HCT116 (cell line): ENCODE measurements at regions not wholly inside any gene's neighbourhood (a gene's known extent, or its start where the extent isn't known, plus 50 kb on each side); places are given as distances from the start of the nearest gene placed in this dataset.

ENCODE experiments used
- ATAC-seq: fragments of 200-7000 bp; cut with Tn5 transposase; 2 replicates; pipeline ENCODE4 v1.9.1; 2020; ENCODE audit warnings: mild to moderate bottlenecking, moderate library complexity
- BruUV-seq: library from RNA; stranded (reverse); fragments of 400-500 nt; replicated peaks from 2 replicates; lab custom pipeline; 2021; lab: Mats Ljungman, UMichigan
- CTCF ChIA-PET: fragments of 300-600 bp; sonication (Branson Sonifier 250); formaldehyde crosslinking; loops from one replicate; lab custom pipeline; 2021; ENCODE audit warnings: antibody characterized with exemption; lab: Charles Lee
- POLR2A ChIA-PET: fragments of 300-600, 350-600 bp; sonication (Branson Sonifier 250); formaldehyde crosslinking; loops from one replicate; lab custom pipeline; 2021; ENCODE audit warnings: antibody characterized with exemption; lab: Charles Lee
- RAD21 ChIA-PET, 2 experiments: fragments of 300-600 bp; sonication (Branson Sonifier 250); formaldehyde crosslinking; loops; one replicate each; lab custom pipeline; 2023; ENCODE audit warnings: low total read pairs in 2 of 2; ENCODE audit not compliant: uncharacterized antibody in 2 of 2, unreplicated experiment in 2 of 2, low non-redundant PET in 1 of 2; lab: Charles Lee
- DNase-seq: peaks from one replicate; pipeline ENCODE4 v3.0.0-alpha.2; 2010; ENCODE audit warnings: low read depth, low spot score
- H2AFZ ChIP-seq: fragments of 200-600 bp; shearing (Covaris generic), sonication (generic); 2 replicates; pipeline ENCODE4 v1.6.1; 2017; ENCODE audit warnings: low read depth, mixed run types, mixed read lengths, antibody characterized with exemption, low read length; ENCODE audit not compliant: poor library complexity, severe bottlenecking
- H3K27ac ChIP-seq: 2 replicates; pipeline ENCODE4 v1.5.1; 2012; ENCODE audit warnings: low read depth, low read length
- H3K27me3 ChIP-seq: fragments of 200-600 bp; sonication (generic); 2 replicates; pipeline ENCODE4 v1.6.1; 2016; ENCODE audit warnings: mixed run types, low read length, mixed read lengths; ENCODE audit not compliant: insufficient read depth
- H3K36me3 ChIP-seq, 2 experiments: fragments of 200-500 bp in 1 of 2; fragments of 200-600 bp in 1 of 2; sonication (Bioruptor generic) in 1 of 2; sonication (generic) in 1 of 2; 2 replicates each; pipeline versions ENCODE4 v1.5.1 to v1.6.1; 2014 to 2016; ENCODE audit warnings: low read length in 2 of 2, inconsistent platforms in 1 of 2, mixed read lengths in 1 of 2, mixed run types in 1 of 2; ENCODE audit not compliant: insufficient read depth in 2 of 2, control insufficient read depth in 1 of 2
- H3K4me1 ChIP-seq, 2 experiments: fragments of 200-600 bp in 1 of 2; sonication (generic) in 1 of 2; 2 replicates each; pipeline versions ENCODE4 v1.5.1 to v1.6.1; 2012 to 2017; ENCODE audit warnings: low read length in 2 of 2, inconsistent platforms in 1 of 2, mild to moderate bottlenecking in 1 of 2, mixed read lengths in 1 of 2, mixed run types in 1 of 2, moderate library complexity in 1 of 2; ENCODE audit not compliant: insufficient read depth in 2 of 2, control insufficient read depth in 1 of 2
- H3K4me2 ChIP-seq: fragments of 200-600 bp; sonication (generic); 2 replicates; pipeline ENCODE4 v1.6.1; 2017; ENCODE audit warnings: mixed run types, low read length, mixed read lengths
- H3K4me3 ChIP-seq, 2 experiments: fragments of 200-600 bp in 1 of 2; sonication (generic) in 1 of 2; replicated peaks in 1 of 2; 2 replicates each; pipeline ENCODE4 v1.5.1; 2011 to 2016; ENCODE audit warnings: low read length in 2 of 2, control low read depth in 1 of 2, low read depth in 1 of 2, mild to moderate bottlenecking in 1 of 2, mixed read lengths in 1 of 2, mixed run types in 1 of 2
- H3K79me2 ChIP-seq: fragments of 200-600 bp; sonication (generic); 2 replicates; pipeline ENCODE4 v1.6.1; 2017; ENCODE audit warnings: mild to moderate bottlenecking, mixed run types, low read length, moderate library complexity, mixed read lengths; ENCODE audit not compliant: insufficient read depth
- H3K9ac ChIP-seq: fragments of 200-600 bp; sonication (generic); 2 replicates; pipeline ENCODE4 v1.6.1; 2016; ENCODE audit warnings: low read length, mixed read lengths
- H3K9me2 ChIP-seq: fragments of 200-600 bp; sonication (generic), shearing (Covaris generic); 2 replicates; pipeline ENCODE4 v1.6.1; 2017; ENCODE audit warnings: mixed run types, mild to moderate bottlenecking, moderate library complexity; ENCODE audit not compliant: insufficient read depth
- H3K9me3 ChIP-seq, 2 experiments: fragments of 200-500 bp in 1 of 2; fragments of 200-600 bp in 1 of 2; sonication (Bioruptor generic) in 1 of 2; sonication (generic) in 1 of 2; 2 replicates each; pipeline ENCODE4 v1.6.1; 2014 to 2017; ENCODE audit warnings: low read length in 2 of 2, mixed read lengths in 2 of 2, inconsistent platforms in 1 of 2, low read depth in 1 of 2, mild to moderate bottlenecking in 1 of 2, mixed run types in 1 of 2, moderate library complexity in 1 of 2; ENCODE audit not compliant: control insufficient read depth in 1 of 2, insufficient read depth in 1 of 2
- H4K20me1 ChIP-seq: fragments of 200-600 bp; sonication (generic), shearing (Covaris generic); 2 replicates; pipeline ENCODE4 v1.6.1; 2017; ENCODE audit warnings: mixed run types, mild to moderate bottlenecking, moderate library complexity; ENCODE audit not compliant: insufficient read depth
- CEBPB ChIP-seq: IDR thresholded peaks from 2 replicates; pipeline ENCODE4 v1.6.1; 2012; ENCODE audit warnings: low read depth
- ELF1 ChIP-seq: IDR thresholded peaks from 2 replicates; pipeline ENCODE4 v1.6.1; 2012; ENCODE audit warnings: low read depth, borderline replicate concordance
- EZH2 ChIP-seq: fragments of 200-600 bp; sonication (generic); IDR thresholded peaks from 2 replicates; pipeline ENCODE4 v1.6.1; 2017; ENCODE audit warnings: antibody characterized with exemption, mixed run types
- FOSL1 ChIP-seq: IDR thresholded peaks from 2 replicates; pipeline ENCODE4 v1.6.1; 2012; ENCODE audit warnings: low read depth
- JUND ChIP-seq: IDR thresholded peaks from 2 replicates; pipeline ENCODE4 v1.6.1; 2012
- POLR2A ChIP-seq: IDR thresholded peaks from 2 replicates; pipeline ENCODE4 v1.7.0; 2011; ENCODE audit warnings: borderline replicate concordance; ENCODE audit not compliant: insufficient read depth, insufficient read length; ENCODE audit errors: extremely low read depth
- POLR2AphosphoS5 ChIP-seq: IDR thresholded peaks from 2 replicates; pipeline ENCODE4 v1.6.1; 2011; ENCODE audit warnings: mild to moderate bottlenecking, low read depth, low read length, moderate library complexity
- RAD21 ChIP-seq: IDR thresholded peaks from 2 replicates; pipeline ENCODE4 v1.6.1; 2012; ENCODE audit warnings: low read depth, mild to moderate bottlenecking
- SIN3A ChIP-seq: IDR thresholded peaks from 2 replicates; pipeline ENCODE4 v1.6.1; 2012; ENCODE audit warnings: low read depth
- SP1 ChIP-seq: IDR thresholded peaks from 2 replicates; pipeline ENCODE4 v1.6.1; 2012; ENCODE audit warnings: low read depth
- SRF ChIP-seq: IDR thresholded peaks from 2 replicates; pipeline ENCODE4 v1.6.1; 2012; ENCODE audit warnings: low read depth
- YY1 ChIP-seq: IDR thresholded peaks from 2 replicates; pipeline ENCODE4 v1.6.1; 2011; ENCODE audit warnings: low read length, low read depth, moderate library complexity, mild to moderate bottlenecking; ENCODE audit not compliant: insufficient replicate concordance; ENCODE audit errors: extremely low read depth
- ZFX ChIP-seq: fragments of 450-650 bp; IDR thresholded peaks from 2 replicates; pipeline ENCODE4 v1.6.1; 2017
- ZNF274 ChIP-seq: fragments of 200-500 bp; sonication (Bioruptor generic); IDR thresholded peaks from 2 replicates; pipeline ENCODE4 v1.6.1; 2014; ENCODE audit warnings: mild to moderate bottlenecking, low read depth, low read length, inconsistent platforms
- intact Hi-C: fragments of 100-400 bp; cut with micrococcal nuclease; formaldehyde crosslinking; loops from 2 replicates; pipeline ENCODE4 v1.10.0; 2022
- TF ChIP-seq, protein P1 (sequence below): IDR thresholded peaks from 2 replicates; pipeline ENCODE4 v1.6.1; 2012; ENCODE audit warnings: low read depth
- TF ChIP-seq, protein P2 (sequence below): IDR thresholded peaks from 2 replicates; pipeline ENCODE4 v1.6.1; 2012
- TF ChIP-seq, protein P3 (sequence below): IDR thresholded peaks from 2 replicates; pipeline ENCODE4 v1.6.1; 2011; ENCODE audit warnings: mild to moderate bottlenecking, low read length, moderate library complexity; ENCODE audit not compliant: insufficient replicate concordance; ENCODE audit errors: extremely low read depth

DNA sequence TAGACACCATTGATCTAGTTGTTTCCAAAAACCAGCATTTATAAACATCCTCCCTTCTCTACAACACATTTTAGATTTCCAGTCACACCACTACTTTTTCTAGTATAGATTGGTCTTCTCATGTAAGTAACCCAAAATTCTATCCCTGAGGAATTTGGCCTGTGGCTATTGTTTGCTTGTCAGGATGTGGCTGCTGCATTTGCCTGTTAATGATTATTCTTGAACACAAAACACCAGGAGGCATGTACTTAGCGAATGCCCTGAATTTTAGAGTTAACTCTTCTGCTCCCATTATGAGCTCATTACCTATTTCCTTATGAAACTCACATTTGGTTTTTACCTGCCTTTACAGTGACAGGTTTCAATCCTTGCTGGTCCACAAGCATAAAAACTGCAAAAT lies 102.0 kb upstream of the FSTL5 start:
- RAD21 ChIA-PET = no interaction called here
- POLR2A ChIA-PET = no interaction called here
- ATAC-seq (no peak), DNase-seq (no peak)
- Histone ChIP-seq H3K9me2 (no peaks in the 10 kb centered on the region), H3K4me2 (no peak overlapping the region), H2AFZ (no peak overlapping the region), H3K79me2 (no peaks in the 10 kb centered on the region), H3K4me3 (no peak overlapping the region), H3K27ac (no peak overlapping the region), H3K9ac (no peak overlapping the region), H4K20me1 (no peaks in the 10 kb centered on the region), H3K9me3 (peaks cover 0 to 5% of the 10 kb centered on the region in 2 experiments; a peak in 1 of 4 replicates), H3K36me3 (no peaks in the 10 kb centered on the region), H3K4me1 (no peaks in the 10 kb centered on the region), H3K27me3 (no peaks in the 10 kb centered on the region)
- intact Hi-C loops = no loop called here
- no TSS peak for BruUV-seq
- TF ChIP-seq ZFX = no peak
- TF ChIP-seq EZH2 = no peak
- no peak for TF ChIP-seq CEBPB
- TF ChIP-seq ELF1 = no peak
- TF ChIP-seq SIN3A = no peak
- CTCF ChIA-PET = no interaction called here

DNA sequence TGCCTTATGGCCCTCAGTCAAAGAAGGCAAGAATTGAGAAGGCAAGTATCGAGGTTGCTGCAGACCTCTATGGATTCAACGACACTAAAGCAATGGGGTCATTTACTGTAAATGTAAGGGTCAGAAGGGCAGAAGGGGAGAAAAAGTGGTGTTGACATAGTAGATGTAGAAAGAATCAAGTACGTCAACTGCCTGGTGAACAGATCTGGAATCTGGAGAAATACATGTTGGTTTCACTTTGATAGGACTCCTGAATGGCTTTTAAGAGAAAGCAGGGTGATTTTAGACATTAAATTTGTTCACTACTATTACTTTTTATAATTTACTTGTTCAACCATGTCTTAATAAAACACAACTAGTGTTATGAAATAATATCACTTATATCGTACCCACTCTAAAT lies 81.3 kb upstream of the FSTL5 start:
- H3K27me3 ChIP-seq = no peaks in the 10 kb centered on the region
- intact Hi-C loops = no loop called here
- POLR2A ChIA-PET = no interaction called here
- H3K27ac ChIP-seq = no peak overlapping the region
- TF ChIP-seq POLR2AphosphoS5 (no peak), SIN3A (no peak), SRF (no peak), JUND (no peak), POLR2A (no peak), CEBPB (no peak), ELF1 (no peak), ZNF274 (no peak), SP1 (no peak), EZH2 (no peak), RAD21 (no peak), ZFX (no peak), YY1 (no peak), FOSL1 (no peak)
- TF ChIP-seq, protein P1, sequence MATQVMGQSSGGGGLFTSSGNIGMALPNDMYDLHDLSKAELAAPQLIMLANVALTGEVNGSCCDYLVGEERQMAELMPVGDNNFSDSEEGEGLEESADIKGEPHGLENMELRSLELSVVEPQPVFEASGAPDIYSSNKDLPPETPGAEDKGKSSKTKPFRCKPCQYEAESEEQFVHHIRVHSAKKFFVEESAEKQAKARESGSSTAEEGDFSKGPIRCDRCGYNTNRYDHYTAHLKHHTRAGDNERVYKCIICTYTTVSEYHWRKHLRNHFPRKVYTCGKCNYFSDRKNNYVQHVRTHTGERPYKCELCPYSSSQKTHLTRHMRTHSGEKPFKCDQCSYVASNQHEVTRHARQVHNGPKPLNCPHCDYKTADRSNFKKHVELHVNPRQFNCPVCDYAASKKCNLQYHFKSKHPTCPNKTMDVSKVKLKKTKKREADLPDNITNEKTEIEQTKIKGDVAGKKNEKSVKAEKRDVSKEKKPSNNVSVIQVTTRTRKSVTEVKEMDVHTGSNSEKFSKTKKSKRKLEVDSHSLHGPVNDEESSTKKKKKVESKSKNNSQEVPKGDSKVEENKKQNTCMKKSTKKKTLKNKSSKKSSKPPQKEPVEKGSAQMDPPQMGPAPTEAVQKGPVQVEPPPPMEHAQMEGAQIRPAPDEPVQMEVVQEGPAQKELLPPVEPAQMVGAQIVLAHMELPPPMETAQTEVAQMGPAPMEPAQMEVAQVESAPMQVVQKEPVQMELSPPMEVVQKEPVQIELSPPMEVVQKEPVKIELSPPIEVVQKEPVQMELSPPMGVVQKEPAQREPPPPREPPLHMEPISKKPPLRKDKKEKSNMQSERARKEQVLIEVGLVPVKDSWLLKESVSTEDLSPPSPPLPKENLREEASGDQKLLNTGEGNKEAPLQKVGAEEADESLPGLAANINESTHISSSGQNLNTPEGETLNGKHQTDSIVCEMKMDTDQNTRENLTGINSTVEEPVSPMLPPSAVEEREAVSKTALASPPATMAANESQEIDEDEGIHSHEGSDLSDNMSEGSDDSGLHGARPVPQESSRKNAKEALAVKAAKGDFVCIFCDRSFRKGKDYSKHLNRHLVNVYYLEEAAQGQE = no peak
- TF ChIP-seq, protein P2, sequence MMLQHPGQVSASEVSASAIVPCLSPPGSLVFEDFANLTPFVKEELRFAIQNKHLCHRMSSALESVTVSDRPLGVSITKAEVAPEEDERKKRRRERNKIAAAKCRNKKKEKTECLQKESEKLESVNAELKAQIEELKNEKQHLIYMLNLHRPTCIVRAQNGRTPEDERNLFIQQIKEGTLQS = no peak
- TF ChIP-seq, protein P3, sequence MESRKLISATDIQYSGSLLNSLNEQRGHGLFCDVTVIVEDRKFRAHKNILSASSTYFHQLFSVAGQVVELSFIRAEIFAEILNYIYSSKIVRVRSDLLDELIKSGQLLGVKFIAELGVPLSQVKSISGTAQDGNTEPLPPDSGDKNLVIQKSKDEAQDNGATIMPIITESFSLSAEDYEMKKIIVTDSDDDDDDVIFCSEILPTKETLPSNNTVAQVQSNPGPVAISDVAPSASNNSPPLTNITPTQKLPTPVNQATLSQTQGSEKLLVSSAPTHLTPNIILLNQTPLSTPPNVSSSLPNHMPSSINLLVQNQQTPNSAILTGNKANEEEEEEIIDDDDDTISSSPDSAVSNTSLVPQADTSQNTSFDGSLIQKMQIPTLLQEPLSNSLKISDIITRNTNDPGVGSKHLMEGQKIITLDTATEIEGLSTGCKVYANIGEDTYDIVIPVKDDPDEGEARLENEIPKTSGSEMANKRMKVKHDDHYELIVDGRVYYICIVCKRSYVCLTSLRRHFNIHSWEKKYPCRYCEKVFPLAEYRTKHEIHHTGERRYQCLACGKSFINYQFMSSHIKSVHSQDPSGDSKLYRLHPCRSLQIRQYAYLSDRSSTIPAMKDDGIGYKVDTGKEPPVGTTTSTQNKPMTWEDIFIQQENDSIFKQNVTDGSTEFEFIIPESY = no peak
- TF ChIP-seq, all 23 proteins: peak for 0
- Histone ChIP-seq H3K9me3 (no peaks in the 10 kb centered on the region), H3K9me2 (no peaks in the 10 kb centered on the region; the same call in 1 of the 2 replicates), H3K4me2 (no peak overlapping the region), H3K9ac (no peak overlapping the region), H3K36me3 (no peaks in the 10 kb centered on the region), H3K4me3 (no peak overlapping the region), H3K79me2 (no peaks in the 10 kb centered on the region), H2AFZ (no peak overlapping the region), H3K4me1 (no peaks in the 10 kb centered on the region), H4K20me1 (no peaks in the 10 kb centered on the region)
- no TSS peak for BruUV-seq
- RAD21 ChIA-PET = no interaction called here
- no peak for DNase-seq
- no peak for ATAC-seq
- CTCF ChIA-PET = no interaction called here
